HG02943 (cell line): ENCODE measurements at regions not wholly inside any gene's neighbourhood (a gene's known extent, or its start where the extent isn't known, plus 50 kb on each side); places are given as distances from the start of the nearest gene placed in this dataset.
"Not testable (repeated sequence)": the region's sequence is repeated elsewhere in the genome, so short reads cannot be mapped to it uniquely, and the experiment has no call there.

Experiments
- ATAC-seq: cut with Tn5 transposase; IDR thresholded peaks from one replicate; pipeline ENCODE4 v1.9.1; 2021; ENCODE audit warnings: mild to moderate bottlenecking, low read depth, moderate library complexity; ENCODE audit not compliant: unreplicated experiment

DNA sequence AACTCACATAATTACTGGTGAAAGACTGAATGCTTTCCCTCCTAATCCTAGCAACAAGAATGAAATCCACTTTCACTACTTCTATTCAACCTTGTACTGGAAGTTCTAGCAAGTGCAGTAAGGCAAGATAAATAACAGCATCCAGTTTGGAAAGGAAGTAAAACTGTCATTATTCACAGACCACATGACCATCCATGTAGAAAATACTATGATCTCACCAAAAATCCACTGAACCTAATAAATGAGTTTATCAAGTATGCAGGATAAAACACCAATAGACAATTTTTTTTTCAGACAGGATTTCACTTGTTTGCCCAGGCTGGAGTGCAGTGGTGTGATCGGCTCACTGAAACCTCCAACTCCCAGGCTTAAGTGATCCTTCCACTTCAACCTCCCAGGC, 117.7 kb downstream of the TMEM167A start:
- ATAC-seq = no peak

DNA sequence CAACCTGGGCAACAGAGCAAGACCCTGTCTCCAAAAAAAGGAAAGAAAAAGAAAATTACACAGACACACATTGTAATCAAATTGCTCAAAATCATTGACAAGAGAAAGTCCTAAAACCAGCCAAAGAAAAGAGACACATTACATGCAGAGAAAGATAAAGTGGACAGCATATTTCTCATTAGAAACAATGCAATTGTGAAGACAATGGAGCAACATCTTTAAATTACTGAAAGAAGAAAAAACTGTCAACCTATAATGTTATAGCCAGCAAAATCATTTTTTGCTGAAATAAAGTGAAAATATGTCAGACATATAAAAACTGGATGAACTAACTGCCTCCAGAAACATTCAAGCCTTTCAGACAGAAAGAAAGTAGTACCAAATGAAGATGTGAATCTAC, 120.6 kb downstream of the TMEM167A start:
- no peak for ATAC-seq

DNA sequence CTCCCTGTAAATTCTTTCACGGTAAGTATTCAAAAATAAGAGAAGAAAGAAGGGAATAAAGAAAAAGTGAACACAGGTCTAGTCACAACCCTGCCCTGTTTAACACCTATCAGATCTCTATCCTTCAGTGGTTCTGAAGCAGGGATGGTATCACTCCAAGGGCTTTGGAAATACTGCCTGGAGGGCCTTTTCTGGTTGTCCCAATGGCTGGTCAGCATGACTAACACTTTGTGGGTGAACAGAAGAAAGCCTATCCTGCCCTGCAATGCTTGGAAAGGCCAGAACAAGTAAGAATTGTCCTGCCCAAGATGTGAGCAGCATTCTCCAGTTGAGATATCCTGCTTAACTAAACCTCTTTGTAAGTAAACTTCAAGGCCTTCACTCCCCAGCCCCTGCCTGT, 124.9 kb downstream of the TMEM167A start:
- ATAC-seq = no peak

DNA sequence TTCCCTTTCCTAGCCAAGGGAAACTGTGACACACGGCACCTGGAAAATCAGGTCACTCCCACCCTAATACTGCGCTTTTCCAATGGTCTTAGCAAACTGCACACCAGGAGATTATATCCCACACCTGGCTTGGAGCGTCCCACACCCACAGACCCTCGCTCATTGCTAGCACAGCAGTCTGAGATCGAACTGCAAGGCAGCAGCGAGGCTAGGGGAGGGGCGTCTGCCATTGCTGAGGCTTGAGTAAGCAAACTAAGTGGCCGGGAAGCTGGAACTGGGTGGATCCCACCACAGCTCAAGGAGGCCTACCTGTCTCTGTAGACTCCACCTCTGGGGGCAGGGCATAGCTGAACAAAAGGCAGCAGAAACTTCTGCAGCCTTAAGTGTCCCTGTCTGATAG, 132.9 kb downstream of the TMEM167A start:
- not testable (repeated sequence) for ATAC-seq

- no peak for ATAC-seq
Measured at GRCh38 chr5:82942083-82942881, 134.9 kb downstream of the TMEM167A start.

- no peak for ATAC-seq
Measured at GRCh38 chr5:82938901-82939725, 138.1 kb downstream of the TMEM167A start.

- not testable (repeated sequence) for ATAC-seq
Measured at GRCh38 chr5:82932473-82933220, 144.5 kb downstream of the TMEM167A start.

DNA sequence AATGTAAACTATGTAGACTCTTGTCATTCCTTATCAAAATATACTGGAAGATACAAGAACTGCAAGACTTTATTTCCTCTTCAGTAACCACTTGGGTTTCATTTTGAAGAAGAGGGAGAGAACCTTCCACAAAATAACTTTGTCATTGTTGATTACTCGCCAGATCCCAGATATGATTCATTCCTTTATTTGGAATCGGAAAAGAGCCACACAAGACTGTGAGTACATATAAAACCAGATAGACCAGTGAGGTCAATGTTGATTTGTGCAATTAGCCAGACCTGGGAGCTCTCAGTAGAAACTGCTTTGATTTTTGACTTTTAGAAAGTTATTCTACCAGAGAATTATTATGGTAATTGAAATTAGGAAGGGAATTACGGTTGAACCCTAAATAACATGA, 146.1 kb downstream of the TMEM167A start:
- no peak for ATAC-seq

DNA sequence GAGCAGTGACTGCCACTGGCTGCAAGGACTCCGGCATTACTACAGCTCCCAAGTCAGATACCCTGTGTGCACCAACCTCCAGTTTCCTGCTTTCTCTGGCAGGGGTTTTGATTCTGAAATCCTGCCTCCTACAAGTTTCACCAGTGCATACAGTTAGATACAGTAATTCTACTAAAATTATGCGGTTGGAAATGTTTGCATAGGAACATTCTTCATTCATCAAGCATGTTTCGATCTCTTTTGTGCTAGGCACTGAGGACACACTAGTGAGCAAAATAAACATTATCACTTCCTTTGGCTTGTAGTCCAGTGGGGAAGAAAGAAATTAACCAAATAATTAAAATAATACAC, 152.2 kb downstream of the TMEM167A start:
- ATAC-seq = no peak

GRCh38 chr5:82924226-82925060, 152.8 kb downstream of the TMEM167A start:
- ATAC-seq = no peak

GRCh38 chr5:82922086-82922734, 155.0 kb downstream of the TMEM167A start:
- ATAC-seq = no peak

- no peak for ATAC-seq
Measured at GRCh38 chr5:82918311-82919031, 158.7 kb downstream of the TMEM167A start.

DNA sequence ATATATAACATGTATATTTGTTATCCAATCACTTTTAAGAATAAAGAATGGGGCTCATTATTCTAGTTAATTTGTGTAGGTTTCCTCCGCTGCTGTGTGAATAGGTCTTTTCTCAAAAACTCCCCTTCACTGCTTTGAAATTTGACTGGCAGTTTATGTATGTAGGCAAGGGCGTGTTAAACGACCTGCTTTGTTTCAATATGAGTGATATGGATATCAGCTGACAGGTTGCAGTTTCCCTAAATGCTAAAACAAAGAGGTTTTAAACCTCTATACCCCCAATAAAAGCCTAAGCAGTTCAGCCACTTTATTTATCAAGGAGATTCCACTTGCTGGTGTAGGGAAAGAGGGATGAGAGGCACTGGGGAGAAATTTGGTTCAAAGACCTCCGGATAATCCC, 159.6 kb downstream of the TMEM167A start:
- ATAC-seq = no peak

DNA sequence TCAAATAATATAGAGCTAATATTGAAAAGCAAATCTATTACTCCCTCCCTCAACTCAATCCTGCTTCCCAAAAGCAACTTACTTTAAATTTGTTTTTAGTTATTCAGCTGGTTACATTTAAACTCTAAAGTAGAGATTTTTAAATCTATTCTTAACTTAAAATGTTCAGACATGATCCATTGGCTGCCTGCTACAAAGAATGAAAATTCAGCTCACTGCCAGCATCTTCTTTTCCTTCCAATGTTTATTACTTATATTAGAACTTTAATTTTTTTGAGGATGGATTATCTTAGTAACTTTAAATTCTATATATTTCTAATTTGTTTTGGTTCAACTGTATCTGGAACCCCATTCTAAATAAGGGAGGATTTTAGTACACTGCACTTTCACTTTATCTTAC, 163.2 kb downstream of the TMEM167A start:
- ATAC-seq = no peak

DNA sequence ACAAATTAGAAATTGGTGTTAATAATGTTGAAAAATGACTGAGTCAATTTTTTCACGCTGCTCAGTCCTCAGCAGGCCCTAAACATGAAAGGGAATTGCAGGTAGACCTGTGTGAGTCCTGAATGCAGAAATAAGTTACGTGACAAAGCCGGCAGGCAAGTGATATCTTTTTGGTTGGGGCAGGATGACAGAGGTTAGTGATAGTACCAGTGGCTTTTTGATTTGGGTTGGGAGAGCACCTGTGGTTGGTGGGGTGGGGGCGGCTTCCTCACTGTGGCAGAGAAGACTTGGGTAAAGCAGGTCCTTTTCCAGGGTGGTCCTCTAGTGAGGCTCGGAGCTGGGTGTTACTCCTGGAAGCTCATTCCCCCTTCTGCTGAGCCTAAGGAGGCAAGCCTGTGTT, 164.7 kb downstream of the TMEM167A start:
- no peak for ATAC-seq

- ATAC-seq = no peak
Measured at GRCh38 chr5:82911910-82912309, 165.3 kb downstream of the TMEM167A start.

DNA sequence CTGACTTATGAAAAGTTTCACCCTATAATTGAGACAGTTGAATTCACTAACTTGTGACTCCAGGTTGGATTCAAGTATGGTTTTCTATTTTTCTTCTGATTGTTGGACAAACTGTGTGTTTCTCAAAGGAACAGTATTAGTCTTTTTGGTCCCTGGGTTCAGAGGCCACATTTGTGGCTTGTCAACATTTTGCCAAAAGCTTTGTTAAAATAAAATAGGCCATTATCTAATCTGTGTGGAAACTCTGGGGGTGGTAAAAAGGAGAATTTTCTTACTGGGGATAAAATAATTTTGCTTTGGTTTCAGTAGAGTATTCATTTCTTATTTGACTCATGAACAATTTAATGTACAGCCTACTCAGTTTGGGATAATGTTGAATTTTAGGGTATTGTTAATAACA, 166.3 kb downstream of the TMEM167A start:
- no peak for ATAC-seq

DNA sequence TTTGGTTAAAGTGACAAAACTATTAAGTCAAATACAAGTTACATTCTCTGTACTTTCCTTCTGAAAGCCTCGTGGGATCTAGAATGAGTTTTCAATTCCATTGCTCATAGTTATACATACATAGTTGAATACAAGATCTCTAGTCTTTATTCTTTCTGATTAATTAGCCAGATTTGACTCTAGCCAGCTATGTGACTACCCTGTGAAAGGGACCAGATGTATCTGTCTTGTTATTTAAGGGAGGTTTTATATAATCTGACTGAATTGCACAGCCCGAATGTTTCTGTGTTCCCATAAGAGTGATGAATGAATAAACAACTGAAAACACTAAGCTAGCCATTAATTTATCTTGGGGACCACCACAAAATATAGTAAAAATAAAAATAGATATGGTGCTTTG, 166.7 kb downstream of the TMEM167A start:
- no peak for ATAC-seq

DNA sequence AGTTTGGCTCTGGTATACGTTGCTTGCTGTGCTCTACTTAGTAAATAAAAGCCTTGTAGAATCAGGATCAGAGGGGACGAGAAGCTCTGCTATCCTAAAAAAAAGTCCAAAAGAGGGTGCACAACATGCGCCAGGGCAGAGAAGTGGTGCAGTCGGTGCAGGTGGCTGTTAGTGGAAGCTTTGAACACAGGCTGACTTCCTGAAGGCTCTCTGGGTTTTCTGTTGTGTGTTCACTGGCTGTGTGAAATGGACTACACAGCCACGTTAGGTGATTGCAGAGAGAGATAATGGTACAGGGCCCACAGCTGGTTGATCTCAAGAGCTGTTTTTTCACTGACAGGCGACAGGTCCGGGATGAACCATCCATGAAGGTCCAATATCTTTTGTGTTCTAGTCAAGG, 167.4 kb downstream of the TMEM167A start:
- ATAC-seq = no peak
